ENCODE measurements at regions not wholly inside any gene's neighbourhood (a gene's known extent, or its start where the extent isn't known, plus 50 kb on each side); places are given as distances from the start of the nearest gene placed in this dataset.

- Histone ChIP-seq H4K20me1 (ENCODE audit: insufficient read depth, low read length, poor library complexity, severe bottlenecking) (peaks cover 4% of the 10 kb centered on the region), H3K9me3 (ENCODE audit: insufficient read depth, low read depth, low read length) (no peaks in the 10 kb centered on the region), H3K4me1 (ENCODE audit: insufficient read depth, low read length, poor library complexity, severe bottlenecking) (peaks cover 15% of the 10 kb centered on the region), H3F3A (ENCODE audit: low read depth) (no peaks in the 10 kb centered on the region), H2AFZ (ENCODE audit: low read length) (no peak overlapping the region), H3K27me3 (ENCODE audit: insufficient read depth, low read length, poor library complexity, severe bottlenecking) (no peaks in the 10 kb centered on the region), H3K9ac (ENCODE audit: low read depth, low read length, poor library complexity, severe bottlenecking) (no peak overlapping the region), H3K4me3 (ENCODE audit: low read length, poor library complexity, severe bottlenecking) (no peak overlapping the region), H3K36me3 (ENCODE audit: insufficient read depth, low read length) (no peaks in the 10 kb centered on the region), H3K9me2 (replicated peaks; ENCODE audit: low read depth, low read length) (no peaks in the 10 kb centered on the region), H3K79me2 (ENCODE audit: insufficient read depth, low read length) (peaks cover 18% of the 10 kb centered on the region), H3K4me2 (ENCODE audit: low read depth, low read length, poor library complexity, severe bottlenecking) (no peak overlapping the region)
- TF ChIP-seq CTCF (conservative IDR thresholded peaks at IDR 0.05; ENCODE audit: low read length) (no peak), EZH2phosphoT487 (IDR thresholded peaks at IDR 0.05; ENCODE audit: borderline replicate concordance) (no peak)
Observed at GRCh38 chr22:49659924-49660315, 167.8 kb downstream of the BRD1 start.

GRCh38 chr22:49659281-49659923 lies 168.3 kb downstream of the BRD1 start:
- H3K9me2 ChIP-seq (replicated peaks; ENCODE audit: low read depth, low read length): no peaks in the 10 kb centered on the region
- H4K20me1 ChIP-seq (ENCODE audit: insufficient read depth, low read length, poor library complexity, severe bottlenecking): peaks cover 4% of the 10 kb centered on the region
- H3F3A ChIP-seq (ENCODE audit: low read depth): no peaks in the 10 kb centered on the region
- no peaks in the 10 kb centered on the region for H3K36me3 ChIP-seq (ENCODE audit: insufficient read depth, low read length)
- peaks cover 20% of the 10 kb centered on the region for H3K4me1 ChIP-seq (ENCODE audit: insufficient read depth, low read length, poor library complexity, severe bottlenecking)
- no peak overlapping the region for H3K4me3 ChIP-seq (ENCODE audit: low read length, poor library complexity, severe bottlenecking)
- H3K27me3 ChIP-seq (ENCODE audit: insufficient read depth, low read length, poor library complexity, severe bottlenecking): no peaks in the 10 kb centered on the region
- H3K79me2 ChIP-seq (ENCODE audit: insufficient read depth, low read length): peaks cover 23% of the 10 kb centered on the region
- TF ChIP-seq EZH2phosphoT487 (IDR thresholded peaks at IDR 0.05; ENCODE audit: borderline replicate concordance) (no peak), CTCF (conservative IDR thresholded peaks at IDR 0.05; ENCODE audit: low read length) (no peak)
- H3K9me3 ChIP-seq (ENCODE audit: insufficient read depth, low read depth, low read length): no peaks in the 10 kb centered on the region
- H3K9ac ChIP-seq (ENCODE audit: low read depth, low read length, poor library complexity, severe bottlenecking): no peak overlapping the region
- H2AFZ ChIP-seq (ENCODE audit: low read length): no peak overlapping the region
- H3K4me2 ChIP-seq (ENCODE audit: low read depth, low read length, poor library complexity, severe bottlenecking): no peak overlapping the region

- Histone ChIP-seq H3K4me2 (ENCODE audit: low read depth, low read length, poor library complexity, severe bottlenecking) (no peak overlapping the region), H3F3A (ENCODE audit: low read depth) (no peaks in the 10 kb centered on the region), H3K4me1 (ENCODE audit: insufficient read depth, low read length, poor library complexity, severe bottlenecking) (peaks cover 25% of the 10 kb centered on the region), H3K27me3 (ENCODE audit: insufficient read depth, low read length, poor library complexity, severe bottlenecking) (no peaks in the 10 kb centered on the region), H3K9ac (ENCODE audit: low read depth, low read length, poor library complexity, severe bottlenecking) (no peak overlapping the region), H2AFZ (ENCODE audit: low read length) (no peak overlapping the region), H3K79me2 (ENCODE audit: insufficient read depth, low read length) (peaks cover 28% of the 10 kb centered on the region), H3K36me3 (ENCODE audit: insufficient read depth, low read length) (no peaks in the 10 kb centered on the region), H3K4me3 (ENCODE audit: low read length, poor library complexity, severe bottlenecking) (no peak overlapping the region), H4K20me1 (ENCODE audit: insufficient read depth, low read length, poor library complexity, severe bottlenecking) (peaks cover 9% of the 10 kb centered on the region), H3K9me3 (ENCODE audit: insufficient read depth, low read depth, low read length) (no peaks in the 10 kb centered on the region), H3K9me2 (replicated peaks; ENCODE audit: low read depth, low read length) (no peaks in the 10 kb centered on the region)
- TF ChIP-seq EZH2phosphoT487 (IDR thresholded peaks at IDR 0.05; ENCODE audit: borderline replicate concordance) (no peak), CTCF (conservative IDR thresholded peaks at IDR 0.05; ENCODE audit: low read length) (no peak)
Observed at GRCh38 chr22:49658902-49659280, 168.8 kb downstream of the BRD1 start.
